ENCODE measurements at regions not wholly inside any gene's neighbourhood (a gene's known extent, or its start where the extent isn't known, plus 50 kb on each side); places are given as distances from the start of the nearest gene placed in this dataset.

DNA sequence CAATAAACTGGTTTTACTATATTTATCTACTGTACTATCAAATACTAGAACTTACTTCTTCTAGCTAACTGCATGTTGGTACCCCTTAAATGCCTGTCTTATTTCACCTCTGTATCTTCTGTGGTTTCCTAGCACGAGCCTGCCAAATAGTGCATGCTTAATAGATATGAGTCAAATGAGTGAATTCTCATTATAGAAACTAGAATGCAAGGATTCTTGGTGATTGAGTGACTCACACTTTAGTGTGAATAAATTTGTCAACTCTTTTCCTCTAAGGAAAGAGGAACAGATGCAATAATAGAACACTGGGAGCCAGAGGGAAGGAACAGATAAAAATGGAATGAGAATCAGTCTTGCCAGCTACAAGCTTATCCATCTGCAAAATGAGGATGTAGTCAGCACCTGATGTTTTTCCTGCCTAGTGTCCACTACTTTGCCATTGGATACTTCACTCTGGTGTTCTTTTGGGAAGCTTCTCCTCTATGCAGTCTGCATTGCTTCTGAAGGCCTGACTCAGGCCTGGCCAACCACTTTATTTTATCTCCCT lies 189.1 kb upstream of the CADPS start:
- H3K27me3 Mint-ChIP-seq (ENCODE audit: low read depth): no peaks in the 10 kb centered on the region

DNA sequence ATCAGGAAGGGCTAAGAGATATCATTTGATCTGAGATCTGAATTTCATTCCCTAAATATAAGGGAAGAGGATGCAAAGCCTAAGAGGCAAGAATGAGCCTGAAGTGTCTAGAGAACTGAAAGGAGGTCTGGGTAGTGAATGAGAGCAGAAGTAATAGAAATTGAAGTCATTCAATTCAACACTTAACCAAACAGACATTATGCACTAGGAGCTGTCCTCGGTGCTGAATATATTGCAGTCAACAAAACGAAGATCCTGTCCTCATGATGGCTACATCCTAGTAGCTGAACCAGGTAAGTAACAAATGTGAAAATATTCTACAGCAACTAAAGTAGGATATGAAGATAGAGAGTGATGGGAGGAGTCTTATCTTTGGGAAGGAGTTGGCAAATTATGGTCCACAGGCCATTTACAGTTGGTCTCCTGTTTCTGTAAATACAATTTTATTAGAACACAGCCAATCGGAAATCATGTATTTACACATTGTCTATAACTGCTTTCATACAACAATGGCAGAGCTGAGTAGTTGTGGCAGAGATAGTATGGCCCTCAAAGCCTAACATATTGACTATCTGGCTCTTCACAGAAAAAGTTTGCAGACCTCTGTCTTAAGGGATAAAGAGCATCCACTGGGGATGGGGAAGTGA lies 192.9 kb upstream of the CADPS start:
- Mint-ChIP-seq H3K4me1 (peaks cover 12% of the 10 kb centered on the region), H3K36me3 (no peaks in the 10 kb centered on the region), H3K4me3 (no peak overlapping the region), H3K27me3 (ENCODE audit: low read depth) (no peaks in the 10 kb centered on the region), H3K9me3 (no peaks in the 10 kb centered on the region), H3K27ac (no peak overlapping the region)
- ATAC-seq (peak; percentile 36; the same call in 1 of the 2 replicates), DNase-seq (ENCODE audit: low spot score) (peak; percentile 42)
- CTCF ChIA-PET: no interaction called here
- POLR2A ChIA-PET: interaction anchor here (0.8 kb wide), 1 partner anchor 86 kb away, joined by 3 read pairs; no protein-coding TSS in a partner anchor
- no peak for TF ChIP-seq FOXP1 (CRISPR knock-in tag; IDR thresholded peaks at IDR 0.05; ENCODE audit: borderline replicate concordance)
- 0 out of 2 replicates have a peak, but pooled peaks have one; percentile 31 for TF ChIP-seq TEAD1 (CRISPR knock-in tag; IDR thresholded peaks at IDR 0.05)
- TF ChIP-seq, protein P1, sequence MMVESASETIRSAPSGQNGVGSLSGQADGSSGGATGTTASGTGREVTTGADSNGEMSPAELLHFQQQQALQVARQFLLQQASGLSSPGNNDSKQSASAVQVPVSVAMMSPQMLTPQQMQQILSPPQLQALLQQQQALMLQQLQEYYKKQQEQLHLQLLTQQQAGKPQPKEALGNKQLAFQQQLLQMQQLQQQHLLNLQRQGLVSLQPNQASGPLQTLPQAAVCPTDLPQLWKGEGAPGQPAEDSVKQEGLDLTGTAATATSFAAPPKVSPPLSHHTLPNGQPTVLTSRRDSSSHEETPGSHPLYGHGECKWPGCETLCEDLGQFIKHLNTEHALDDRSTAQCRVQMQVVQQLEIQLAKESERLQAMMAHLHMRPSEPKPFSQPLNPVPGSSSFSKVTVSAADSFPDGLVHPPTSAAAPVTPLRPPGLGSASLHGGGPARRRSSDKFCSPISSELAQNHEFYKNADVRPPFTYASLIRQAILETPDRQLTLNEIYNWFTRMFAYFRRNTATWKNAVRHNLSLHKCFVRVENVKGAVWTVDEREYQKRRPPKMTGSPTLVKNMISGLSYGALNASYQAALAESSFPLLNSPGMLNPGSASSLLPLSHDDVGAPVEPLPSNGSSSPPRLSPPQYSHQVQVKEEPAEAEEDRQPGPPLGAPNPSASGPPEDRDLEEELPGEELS (CRISPR knock-in tag; IDR thresholded peaks at IDR 0.05): 0 out of 2 replicates have a peak, but pooled peaks have one; percentile 32
- TF ChIP-seq FOXK1 (CRISPR knock-in tag; IDR thresholded peaks at IDR 0.05): 0 out of 2 replicates have a peak, but pooled peaks have one; percentile 40

More for the DNA sequence above, 189.1 kb upstream of the CADPS start:
- DNase-seq (ENCODE audit: low spot score): no peak
- TF ChIP-seq NFYB (CRISPR knock-in tag; conservative IDR thresholded peaks at IDR 0.05; ENCODE audit: low read depth): no peak
- TF ChIP-seq CREB1 (CRISPR knock-in tag; IDR thresholded peaks at IDR 0.05): no peak
- TF ChIP-seq ZNF263 (CRISPR knock-in tag; IDR thresholded peaks at IDR 0.05; ENCODE audit: low read depth): no peak
- no peak for TF ChIP-seq FOXJ3 (CRISPR knock-in tag; IDR thresholded peaks at IDR 0.05; ENCODE audit: borderline replicate concordance)
- TF ChIP-seq SMAD3 (CRISPR knock-in tag; IDR thresholded peaks at IDR 0.05; ENCODE audit: borderline replicate concordance): no peak
- TF ChIP-seq, protein P2, sequence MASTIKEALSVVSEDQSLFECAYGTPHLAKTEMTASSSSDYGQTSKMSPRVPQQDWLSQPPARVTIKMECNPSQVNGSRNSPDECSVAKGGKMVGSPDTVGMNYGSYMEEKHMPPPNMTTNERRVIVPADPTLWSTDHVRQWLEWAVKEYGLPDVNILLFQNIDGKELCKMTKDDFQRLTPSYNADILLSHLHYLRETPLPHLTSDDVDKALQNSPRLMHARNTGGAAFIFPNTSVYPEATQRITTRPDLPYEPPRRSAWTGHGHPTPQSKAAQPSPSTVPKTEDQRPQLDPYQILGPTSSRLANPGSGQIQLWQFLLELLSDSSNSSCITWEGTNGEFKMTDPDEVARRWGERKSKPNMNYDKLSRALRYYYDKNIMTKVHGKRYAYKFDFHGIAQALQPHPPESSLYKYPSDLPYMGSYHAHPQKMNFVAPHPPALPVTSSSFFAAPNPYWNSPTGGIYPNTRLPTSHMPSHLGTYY (CRISPR knock-in tag; IDR thresholded peaks at IDR 0.05): no peak
- Mint-ChIP-seq H3K4me1 (peaks cover 34% of the 10 kb centered on the region), H3K36me3 (no peaks in the 10 kb centered on the region), H3K9me3 (no peaks in the 10 kb centered on the region), H3K27ac (no peak overlapping the region), H3K4me3 (no peak overlapping the region)
- CTCF ChIA-PET: no interaction called here
- no peak for ATAC-seq
- POLR2A ChIA-PET: no interaction called here

DNA sequence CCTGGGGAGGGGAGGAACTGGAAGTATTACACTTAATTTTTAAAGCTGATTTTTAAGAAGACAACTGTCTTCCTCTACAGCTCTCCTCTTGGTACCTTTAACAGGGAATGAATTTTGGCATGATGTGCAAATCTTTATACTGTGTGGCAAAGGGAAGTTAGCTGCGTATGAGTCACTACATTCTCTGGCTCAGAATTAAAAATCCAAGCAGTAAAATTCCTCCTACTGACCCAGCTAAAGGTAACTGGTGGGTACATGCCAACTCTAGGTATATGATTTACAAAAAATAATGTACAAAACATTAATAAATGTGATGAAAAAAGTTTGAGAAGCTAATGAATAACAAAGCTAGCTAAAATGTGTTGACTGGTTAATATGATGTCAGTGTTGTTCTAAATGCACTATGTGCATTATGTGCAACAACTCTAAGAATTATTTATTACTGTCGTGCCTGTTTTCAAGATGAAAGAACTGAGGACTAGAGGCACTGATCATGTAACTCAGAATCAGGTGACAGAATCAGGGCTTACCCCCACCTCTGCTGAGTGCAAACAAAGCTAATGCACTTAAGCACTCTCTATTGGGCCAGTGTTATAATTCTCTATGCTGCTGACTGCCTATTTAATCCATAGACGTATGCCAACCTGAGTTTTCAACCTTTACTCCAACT lies 194.7 kb upstream of the CADPS start:
- Mint-ChIP-seq H3K36me3 (no peaks in the 10 kb centered on the region), H3K9me3 (no peaks in the 10 kb centered on the region), H3K4me1 (peaks cover 10% of the 10 kb centered on the region), H3K4me3 (no peak overlapping the region), H3K27me3 (ENCODE audit: low read depth) (no peaks in the 10 kb centered on the region), H3K27ac (no peak overlapping the region)
- ATAC-seq (no peak), DNase-seq (ENCODE audit: low spot score) (no peak)
- ChIA-PET POLR2A (interaction anchor here (0.6 to 0.7 kb wide), 2 partner anchors 8 to 137 kb away, joined by 3 read pairs; no protein-coding TSS in a partner anchor), CTCF (interaction anchor here (2.0 kb wide), 1 partner anchor 26 kb away, joined by 9 read pairs; no protein-coding TSS in a partner anchor)
- no peak for TF ChIP-seq FOXK1 (CRISPR knock-in tag; IDR thresholded peaks at IDR 0.05)
- no peak for TF ChIP-seq MYBL2 (CRISPR knock-in tag; IDR thresholded peaks at IDR 0.05)
- no peak for TF ChIP-seq ZNF317 (CRISPR knock-in tag; IDR thresholded peaks at IDR 0.05; ENCODE audit: borderline replicate concordance, low read depth)
- TF ChIP-seq, protein P3, sequence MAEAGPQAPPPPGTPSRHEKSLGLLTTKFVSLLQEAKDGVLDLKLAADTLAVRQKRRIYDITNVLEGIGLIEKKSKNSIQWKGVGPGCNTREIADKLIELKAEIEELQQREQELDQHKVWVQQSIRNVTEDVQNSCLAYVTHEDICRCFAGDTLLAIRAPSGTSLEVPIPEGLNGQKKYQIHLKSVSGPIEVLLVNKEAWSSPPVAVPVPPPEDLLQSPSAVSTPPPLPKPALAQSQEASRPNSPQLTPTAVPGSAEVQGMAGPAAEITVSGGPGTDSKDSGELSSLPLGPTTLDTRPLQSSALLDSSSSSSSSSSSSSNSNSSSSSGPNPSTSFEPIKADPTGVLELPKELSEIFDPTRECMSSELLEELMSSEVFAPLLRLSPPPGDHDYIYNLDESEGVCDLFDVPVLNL (CRISPR knock-in tag; IDR thresholded peaks at IDR 0.05; ENCODE audit: borderline replicate concordance, low read depth): no peak
- TF ChIP-seq CREB1 (CRISPR knock-in tag; IDR thresholded peaks at IDR 0.05): no peak
- no peak for TF ChIP-seq TP53 (CRISPR knock-in tag; IDR thresholded peaks at IDR 0.05)
- TF ChIP-seq, protein P4, sequence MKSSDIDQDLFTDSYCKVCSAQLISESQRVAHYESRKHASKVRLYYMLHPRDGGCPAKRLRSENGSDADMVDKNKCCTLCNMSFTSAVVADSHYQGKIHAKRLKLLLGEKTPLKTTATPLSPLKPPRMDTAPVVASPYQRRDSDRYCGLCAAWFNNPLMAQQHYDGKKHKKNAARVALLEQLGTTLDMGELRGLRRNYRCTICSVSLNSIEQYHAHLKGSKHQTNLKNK (CRISPR knock-in tag; IDR thresholded peaks at IDR 0.05): no peak
- TF ChIP-seq, protein P5, sequence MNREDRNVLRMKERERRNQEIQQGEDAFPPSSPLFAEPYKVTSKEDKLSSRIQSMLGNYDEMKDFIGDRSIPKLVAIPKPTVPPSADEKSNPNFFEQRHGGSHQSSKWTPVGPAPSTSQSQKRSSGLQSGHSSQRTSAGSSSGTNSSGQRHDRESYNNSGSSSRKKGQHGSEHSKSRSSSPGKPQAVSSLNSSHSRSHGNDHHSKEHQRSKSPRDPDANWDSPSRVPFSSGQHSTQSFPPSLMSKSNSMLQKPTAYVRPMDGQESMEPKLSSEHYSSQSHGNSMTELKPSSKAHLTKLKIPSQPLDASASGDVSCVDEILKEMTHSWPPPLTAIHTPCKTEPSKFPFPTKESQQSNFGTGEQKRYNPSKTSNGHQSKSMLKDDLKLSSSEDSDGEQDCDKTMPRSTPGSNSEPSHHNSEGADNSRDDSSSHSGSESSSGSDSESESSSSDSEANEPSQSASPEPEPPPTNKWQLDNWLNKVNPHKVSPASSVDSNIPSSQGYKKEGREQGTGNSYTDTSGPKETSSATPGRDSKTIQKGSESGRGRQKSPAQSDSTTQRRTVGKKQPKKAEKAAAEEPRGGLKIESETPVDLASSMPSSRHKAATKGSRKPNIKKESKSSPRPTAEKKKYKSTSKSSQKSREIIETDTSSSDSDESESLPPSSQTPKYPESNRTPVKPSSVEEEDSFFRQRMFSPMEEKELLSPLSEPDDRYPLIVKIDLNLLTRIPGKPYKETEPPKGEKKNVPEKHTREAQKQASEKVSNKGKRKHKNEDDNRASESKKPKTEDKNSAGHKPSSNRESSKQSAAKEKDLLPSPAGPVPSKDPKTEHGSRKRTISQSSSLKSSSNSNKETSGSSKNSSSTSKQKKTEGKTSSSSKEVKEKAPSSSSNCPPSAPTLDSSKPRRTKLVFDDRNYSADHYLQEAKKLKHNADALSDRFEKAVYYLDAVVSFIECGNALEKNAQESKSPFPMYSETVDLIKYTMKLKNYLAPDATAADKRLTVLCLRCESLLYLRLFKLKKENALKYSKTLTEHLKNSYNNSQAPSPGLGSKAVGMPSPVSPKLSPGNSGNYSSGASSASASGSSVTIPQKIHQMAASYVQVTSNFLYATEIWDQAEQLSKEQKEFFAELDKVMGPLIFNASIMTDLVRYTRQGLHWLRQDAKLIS (CRISPR knock-in tag; IDR thresholded peaks at IDR 0.05; ENCODE audit: borderline replicate concordance): no peak
- TF ChIP-seq, protein P6, sequence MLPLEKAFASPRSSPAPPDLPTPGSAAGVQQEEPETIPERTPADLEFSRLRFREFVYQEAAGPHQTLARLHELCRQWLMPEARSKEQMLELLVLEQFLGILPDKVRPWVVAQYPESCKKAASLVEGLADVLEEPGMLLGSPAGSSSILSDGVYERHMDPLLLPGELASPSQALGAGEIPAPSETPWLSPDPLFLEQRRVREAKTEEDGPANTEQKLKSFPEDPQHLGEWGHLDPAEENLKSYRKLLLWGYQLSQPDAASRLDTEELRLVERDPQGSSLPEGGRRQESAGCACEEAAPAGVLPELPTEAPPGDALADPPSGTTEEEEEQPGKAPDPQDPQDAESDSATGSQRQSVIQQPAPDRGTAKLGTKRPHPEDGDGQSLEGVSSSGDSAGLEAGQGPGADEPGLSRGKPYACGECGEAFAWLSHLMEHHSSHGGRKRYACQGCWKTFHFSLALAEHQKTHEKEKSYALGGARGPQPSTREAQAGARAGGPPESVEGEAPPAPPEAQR (CRISPR knock-in tag; IDR thresholded peaks at IDR 0.05): no peak
- TF ChIP-seq GABPB1 (CRISPR knock-in tag; IDR thresholded peaks at IDR 0.05): no peak
